RWPE2 (cell line): ENCODE measurements at regions not wholly inside any gene's neighbourhood (a gene's known extent, or its start where the extent isn't known, plus 50 kb on each side); places are given as distances from the start of the nearest gene placed in this dataset.

Experiments
- ATAC-seq: fragments of 200-7000 bp; cut with Tn5 transposase; 3 replicates; pipeline ENCODE4 v1.9.1; 2021; ENCODE audit warnings: low read depth
- DNase-seq: peaks from one replicate; pipeline ENCODE4 v3.0.0-alpha.2; 2020; ENCODE audit warnings: low spot score
- H3K27ac ChIP-seq: fragments of 450-650 bp; 2 replicates; pipeline ENCODE4 v1.5.1; 2017; ENCODE audit warnings: mild to moderate bottlenecking; ENCODE audit not compliant: poor library complexity, severe bottlenecking
- H3K27me3 ChIP-seq: fragments of 250-450 bp; sonication (Bioruptor Pico); 2 replicates; pipeline ENCODE4 v1.5.1; 2021; ENCODE audit warnings: mild to moderate bottlenecking, moderate library complexity; ENCODE audit not compliant: insufficient read depth, poor library complexity, severe bottlenecking
- H3K36me3 ChIP-seq: fragments of 250-450 bp; sonication (Bioruptor Pico); 2 replicates; pipeline ENCODE4 v1.5.1; 2020; ENCODE audit warnings: low read depth, mild to moderate bottlenecking, moderate library complexity
- H3K4me1 ChIP-seq: fragments of 250-450 bp; sonication (Bioruptor Pico); 2 replicates; pipeline ENCODE4 v1.5.1; 2021; ENCODE audit warnings: mild to moderate bottlenecking, moderate library complexity; ENCODE audit not compliant: insufficient read depth, poor library complexity, severe bottlenecking
- H3K4me3 ChIP-seq: fragments of 250-450 bp; sonication (Bioruptor Pico); 2 replicates; pipeline ENCODE4 v1.5.1; 2021; ENCODE audit warnings: mild to moderate bottlenecking, moderate library complexity; ENCODE audit not compliant: severe bottlenecking
- H3K9me3 ChIP-seq: fragments of 250-450 bp; sonication (Bioruptor Pico); 2 replicates; pipeline ENCODE4 v1.5.1; 2021; ENCODE audit warnings: mild to moderate bottlenecking, moderate library complexity; ENCODE audit not compliant: severe bottlenecking
- TF ChIP-seq, protein P1 (sequence below): fragments of 450-650 bp; IDR thresholded peaks from one replicate; pipeline ENCODE4 v1.5.1; 2017; ENCODE audit warnings: mild to moderate bottlenecking, moderate library complexity; ENCODE audit not compliant: poor library complexity, severe bottlenecking

DNA sequence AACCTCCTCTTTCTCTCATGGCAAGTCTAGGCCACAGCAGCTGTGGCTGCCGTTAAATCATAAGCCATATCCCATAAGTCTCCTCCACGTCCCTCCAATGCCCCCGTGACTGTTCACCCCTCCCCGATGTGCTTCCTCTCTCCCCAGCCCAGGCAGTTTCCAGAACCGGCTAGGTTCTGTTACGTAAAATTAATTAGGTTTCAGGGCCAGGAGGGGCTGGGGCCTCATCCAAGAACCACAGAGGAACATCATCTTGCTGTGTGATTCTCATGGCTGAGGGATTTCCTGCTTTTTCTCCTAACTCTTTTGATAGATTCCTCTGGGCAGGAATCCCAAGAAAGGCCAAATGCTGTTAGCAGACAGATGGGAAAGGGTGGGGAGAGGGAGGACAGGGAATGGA lies 141.8 kb upstream of the AJAP1 start:
- H3K27ac ChIP-seq, result no peak overlapping the region
- H3K9me3 ChIP-seq, result no peaks in the 10 kb centered on the region
- no peaks in the 10 kb centered on the region for H3K36me3 ChIP-seq
- ATAC-seq (no peak), DNase-seq (no peak)
- H3K4me3 ChIP-seq, result no peak overlapping the region
- no peaks in the 10 kb centered on the region for H3K4me1 ChIP-seq
- H3K27me3 ChIP-seq, result no peaks in the 10 kb centered on the region
- TF ChIP-seq, protein P1, sequence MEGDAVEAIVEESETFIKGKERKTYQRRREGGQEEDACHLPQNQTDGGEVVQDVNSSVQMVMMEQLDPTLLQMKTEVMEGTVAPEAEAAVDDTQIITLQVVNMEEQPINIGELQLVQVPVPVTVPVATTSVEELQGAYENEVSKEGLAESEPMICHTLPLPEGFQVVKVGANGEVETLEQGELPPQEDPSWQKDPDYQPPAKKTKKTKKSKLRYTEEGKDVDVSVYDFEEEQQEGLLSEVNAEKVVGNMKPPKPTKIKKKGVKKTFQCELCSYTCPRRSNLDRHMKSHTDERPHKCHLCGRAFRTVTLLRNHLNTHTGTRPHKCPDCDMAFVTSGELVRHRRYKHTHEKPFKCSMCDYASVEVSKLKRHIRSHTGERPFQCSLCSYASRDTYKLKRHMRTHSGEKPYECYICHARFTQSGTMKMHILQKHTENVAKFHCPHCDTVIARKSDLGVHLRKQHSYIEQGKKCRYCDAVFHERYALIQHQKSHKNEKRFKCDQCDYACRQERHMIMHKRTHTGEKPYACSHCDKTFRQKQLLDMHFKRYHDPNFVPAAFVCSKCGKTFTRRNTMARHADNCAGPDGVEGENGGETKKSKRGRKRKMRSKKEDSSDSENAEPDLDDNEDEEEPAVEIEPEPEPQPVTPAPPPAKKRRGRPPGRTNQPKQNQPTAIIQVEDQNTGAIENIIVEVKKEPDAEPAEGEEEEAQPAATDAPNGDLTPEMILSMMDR, result no peak

DNA sequence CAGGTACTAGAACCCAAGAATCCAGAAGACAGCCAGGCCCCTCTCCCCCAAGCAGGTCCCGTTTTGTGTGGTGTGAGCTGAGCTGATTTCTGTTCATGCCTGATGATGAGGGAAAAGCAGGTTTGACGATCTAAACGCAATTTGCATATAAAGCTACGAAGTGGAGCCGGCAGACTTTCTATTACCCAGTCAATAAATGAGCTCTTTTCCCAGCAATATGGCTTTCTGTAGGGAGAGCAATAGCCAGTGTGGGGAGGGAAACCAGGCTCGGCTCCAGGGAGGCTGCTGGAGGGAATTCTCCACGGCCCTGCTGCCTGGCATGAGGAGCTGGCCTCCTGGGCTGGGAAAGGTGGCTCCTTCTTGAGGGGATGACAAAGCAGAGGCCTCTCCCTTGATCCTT lies 140.7 kb upstream of the AJAP1 start:
- TF ChIP-seq, protein P1, result no peak
- Histone ChIP-seq H3K4me1 (no peaks in the 10 kb centered on the region), H3K4me3 (no peak overlapping the region), H3K36me3 (no peaks in the 10 kb centered on the region), H3K27ac (no peak overlapping the region), H3K9me3 (no peaks in the 10 kb centered on the region), H3K27me3 (no peaks in the 10 kb centered on the region)
- no peak for ATAC-seq
- no peak for DNase-seq

DNA sequence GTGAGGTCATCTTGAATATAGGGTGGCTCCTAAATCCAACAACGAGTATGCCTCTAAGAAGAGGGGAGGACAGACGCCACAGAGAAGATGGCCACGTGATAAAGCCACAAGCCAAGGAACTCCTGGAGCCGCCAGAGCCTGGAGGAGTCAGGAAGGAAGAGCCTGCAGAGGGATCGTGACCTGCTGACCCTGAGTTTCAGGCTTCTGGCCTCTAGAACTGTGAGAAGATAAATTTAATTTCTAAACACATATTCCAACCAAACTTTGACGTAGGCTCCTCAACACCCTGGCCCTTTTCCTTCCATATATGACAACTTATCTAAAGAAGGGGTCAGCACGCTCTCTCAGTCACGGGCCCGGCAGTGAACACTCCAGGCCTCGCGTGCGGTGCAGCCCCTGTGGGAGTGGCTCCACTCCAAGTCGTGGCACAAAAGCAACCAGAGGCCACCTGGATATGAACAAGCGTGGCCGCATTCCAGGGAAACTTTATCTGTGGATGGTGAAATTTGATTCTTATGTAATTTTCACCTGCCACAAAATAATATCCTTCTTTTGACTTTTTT lies 138.6 kb upstream of the AJAP1 start:
- Histone ChIP-seq H3K4me1 (no peaks in the 10 kb centered on the region), H3K27me3 (no peaks in the 10 kb centered on the region), H3K36me3 (no peaks in the 10 kb centered on the region), H3K4me3 (no peak overlapping the region), H3K27ac (no peak overlapping the region), H3K9me3 (no peaks in the 10 kb centered on the region)
- DNase-seq (no peak), ATAC-seq (no peak)
- TF ChIP-seq, protein P1, result no peak

DNA sequence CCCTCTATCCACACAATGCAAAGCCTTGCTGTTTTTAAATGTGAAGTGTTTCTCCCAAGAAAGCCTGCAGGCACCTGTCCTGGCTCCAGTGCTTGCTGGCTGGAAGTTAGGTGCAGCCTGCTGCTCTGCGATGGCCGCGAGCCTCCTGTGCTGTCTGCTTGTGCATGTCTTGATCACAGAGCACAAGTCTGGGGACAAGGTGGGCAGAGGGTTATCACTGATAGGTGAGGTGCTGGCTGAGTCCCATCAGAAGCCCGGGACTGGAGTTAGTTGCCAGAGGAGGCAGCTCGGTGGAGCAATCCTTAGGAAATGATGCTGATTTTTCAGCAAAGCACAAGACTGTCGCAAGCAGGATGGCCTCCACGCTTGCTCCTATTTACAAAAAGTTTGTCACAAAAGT lies 137.8 kb upstream of the AJAP1 start:
- Histone ChIP-seq H3K9me3 (no peaks in the 10 kb centered on the region), H3K4me1 (no peaks in the 10 kb centered on the region), H3K27me3 (no peaks in the 10 kb centered on the region), H3K27ac (no peak overlapping the region), H3K36me3 (no peaks in the 10 kb centered on the region), H3K4me3 (no peak overlapping the region)
- no peak for ATAC-seq
- DNase-seq, result no peak
- TF ChIP-seq, protein P1, result no peak

DNA sequence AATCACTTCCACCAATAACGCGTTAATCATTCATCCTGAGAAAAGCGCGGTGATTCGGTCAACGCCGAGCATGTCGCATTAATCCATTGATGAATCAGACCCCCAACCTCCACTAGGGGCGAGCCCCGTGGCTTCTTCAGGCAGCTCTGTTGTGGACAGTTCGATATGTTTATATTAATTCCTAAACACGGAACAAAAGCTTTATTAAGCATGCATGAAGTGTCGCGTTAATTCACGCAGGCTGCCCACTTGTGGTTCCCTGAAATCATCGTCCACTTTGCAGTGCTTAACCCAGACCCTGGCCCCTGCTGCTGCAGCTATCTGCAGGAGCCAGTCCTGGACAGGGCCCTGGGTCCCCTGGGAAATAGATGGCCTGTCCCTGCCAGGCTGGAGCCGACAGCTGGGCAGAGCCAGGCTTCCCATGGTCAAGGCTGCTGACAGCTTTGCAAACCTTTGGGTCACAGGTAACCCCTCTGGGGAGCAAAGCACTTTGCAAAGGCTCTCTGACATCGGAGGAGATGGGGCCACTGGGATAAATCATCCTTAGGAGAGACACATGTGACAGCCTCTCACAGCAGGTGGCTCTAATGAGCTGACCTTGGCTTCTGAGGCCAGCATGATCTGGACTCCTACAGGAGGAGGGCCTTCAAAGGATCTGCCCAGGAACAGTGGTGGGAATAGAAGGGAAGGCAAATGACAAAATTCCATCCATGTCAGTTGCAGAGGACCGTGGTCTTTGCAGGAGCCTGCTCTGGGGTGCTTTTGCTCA lies 137.0 kb upstream of the AJAP1 start:
- DNase-seq, result no peak
- no peaks in the 10 kb centered on the region for H3K9me3 ChIP-seq
- ATAC-seq, result no peak
- H3K36me3 ChIP-seq, result no peaks in the 10 kb centered on the region
- H3K27ac ChIP-seq, result no peak overlapping the region
- TF ChIP-seq, protein P1, result no peak
- no peaks in the 10 kb centered on the region for H3K4me1 ChIP-seq
- no peak overlapping the region for H3K4me3 ChIP-seq
- H3K27me3 ChIP-seq, result no peaks in the 10 kb centered on the region
